Kidney epithelial cell (primary cell): ENCODE measurements at regions not wholly inside any gene's neighbourhood (a gene's known extent, or its start where the extent isn't known, plus 50 kb on each side); places are given as distances from the start of the nearest gene placed in this dataset.
"Not testable (repeated sequence)": the region's sequence is repeated elsewhere in the genome, so short reads cannot be mapped to it uniquely, and the experiment has no call there.

Source experiments
- DNase-seq: peaks from one replicate; pipeline ENCODE4 v3.0.0-alpha.2; 2010; ENCODE audit warnings: low read depth
- H3K27me3 ChIP-seq: 2 replicates; pipeline ENCODE4 v1.6.0; 2011; ENCODE audit warnings: low read length; ENCODE audit not compliant: control insufficient read depth, insufficient read depth
- H3K36me3 ChIP-seq: 2 replicates; pipeline ENCODE4 v1.5.1; 2011; ENCODE audit warnings: low read length; ENCODE audit not compliant: control insufficient read depth, insufficient read depth
- H3K4me3 ChIP-seq: 2 replicates; pipeline ENCODE4 v1.5.1; 2011; ENCODE audit warnings: low read depth, mild to moderate bottlenecking, control low read depth, low read length
- CTCF ChIP-seq: IDR thresholded peaks from 2 replicates; pipeline ENCODE4 v1.5.1; 2011; ENCODE audit warnings: mild to moderate bottlenecking, moderate library complexity, low read length, control low read depth, inconsistent platforms; ENCODE audit not compliant: insufficient read depth, poor library complexity, severe bottlenecking

DNA sequence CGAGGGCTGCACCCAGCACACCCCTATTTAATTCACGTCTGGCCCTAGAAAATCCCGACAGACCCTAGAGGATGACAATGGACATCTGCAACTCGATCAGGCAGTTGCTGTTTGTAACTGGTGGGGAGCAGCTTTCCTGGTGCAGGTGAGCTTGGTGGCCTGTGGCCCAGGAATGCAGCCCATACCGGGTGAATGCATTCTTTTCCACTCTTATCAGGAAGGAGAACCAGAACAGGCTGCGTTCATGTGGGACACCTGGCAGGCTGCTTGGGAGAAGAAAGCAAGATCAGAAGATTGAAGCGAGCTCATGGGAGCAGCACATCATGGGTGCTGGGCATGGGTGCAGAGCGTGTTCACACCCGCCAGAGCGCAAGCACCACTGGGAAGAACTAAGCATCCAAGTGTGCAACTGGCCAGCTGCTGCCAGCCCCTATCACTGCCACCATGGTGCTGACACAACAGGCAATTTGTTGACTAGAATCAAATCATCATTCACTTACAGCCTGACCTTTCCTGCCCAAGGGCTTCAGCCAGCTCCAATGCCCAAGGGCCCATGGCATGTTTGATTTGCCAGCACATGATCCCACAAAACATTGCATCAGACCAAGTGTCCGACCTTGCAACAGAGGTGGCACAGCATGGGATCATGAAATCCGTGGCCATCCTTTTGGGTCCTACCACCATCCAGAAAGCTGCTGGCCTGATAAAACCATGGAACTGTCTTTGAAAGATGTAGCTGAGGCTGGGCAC, 241.7 kb upstream of the ID2 start:
- no peak overlapping the region for H3K4me3 ChIP-seq
- H3K36me3 ChIP-seq: no peaks in the 10 kb centered on the region
- TF ChIP-seq CTCF: no peak
- H3K27me3 ChIP-seq: no peaks in the 10 kb centered on the region
- no peak for DNase-seq

DNA sequence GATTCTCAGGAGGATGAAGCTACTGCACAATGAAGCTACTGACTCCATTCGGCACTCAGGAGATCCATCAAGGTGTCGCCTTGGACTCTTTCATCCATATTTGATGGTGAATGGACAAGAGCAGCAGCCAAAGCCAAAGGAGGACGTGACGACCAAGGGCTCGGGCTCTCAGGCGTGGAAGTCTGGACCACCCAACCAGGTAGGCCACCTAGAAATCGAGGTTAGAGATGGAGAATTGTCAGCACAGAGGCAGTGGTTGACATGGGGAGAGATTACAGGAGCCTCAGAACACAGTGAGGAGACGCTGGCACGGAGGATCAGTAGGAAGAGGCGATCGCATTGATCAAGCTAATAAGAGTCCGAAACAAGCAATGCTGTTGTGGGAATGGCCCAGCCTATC, 240.5 kb upstream of the ID2 start:
- H3K27me3 ChIP-seq: no peaks in the 10 kb centered on the region
- H3K4me3 ChIP-seq: no peak overlapping the region
- no peaks in the 10 kb centered on the region for H3K36me3 ChIP-seq
- no peak for DNase-seq
- TF ChIP-seq CTCF: no peak

DNA sequence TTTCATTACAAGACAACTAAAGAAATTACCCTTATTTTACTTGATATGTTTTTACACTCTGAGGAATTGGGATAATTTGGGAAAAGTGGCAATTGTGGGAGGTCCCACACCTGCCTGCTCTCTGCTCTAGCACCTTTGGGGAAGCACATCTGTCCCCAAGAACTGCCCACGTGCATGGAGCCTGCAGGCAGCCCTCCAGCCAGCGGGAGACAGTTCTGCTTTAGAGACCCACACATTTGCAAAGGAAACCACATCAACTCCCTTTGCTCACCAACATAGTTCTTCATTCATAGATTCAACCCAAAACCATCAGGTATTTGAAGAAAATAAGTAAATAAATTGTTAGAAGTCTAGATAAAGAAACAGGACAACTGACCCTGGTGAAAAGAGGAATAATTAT, 239.9 kb upstream of the ID2 start:
- TF ChIP-seq CTCF: no peak
- DNase-seq: no peak
- no peak overlapping the region for H3K4me3 ChIP-seq

DNA sequence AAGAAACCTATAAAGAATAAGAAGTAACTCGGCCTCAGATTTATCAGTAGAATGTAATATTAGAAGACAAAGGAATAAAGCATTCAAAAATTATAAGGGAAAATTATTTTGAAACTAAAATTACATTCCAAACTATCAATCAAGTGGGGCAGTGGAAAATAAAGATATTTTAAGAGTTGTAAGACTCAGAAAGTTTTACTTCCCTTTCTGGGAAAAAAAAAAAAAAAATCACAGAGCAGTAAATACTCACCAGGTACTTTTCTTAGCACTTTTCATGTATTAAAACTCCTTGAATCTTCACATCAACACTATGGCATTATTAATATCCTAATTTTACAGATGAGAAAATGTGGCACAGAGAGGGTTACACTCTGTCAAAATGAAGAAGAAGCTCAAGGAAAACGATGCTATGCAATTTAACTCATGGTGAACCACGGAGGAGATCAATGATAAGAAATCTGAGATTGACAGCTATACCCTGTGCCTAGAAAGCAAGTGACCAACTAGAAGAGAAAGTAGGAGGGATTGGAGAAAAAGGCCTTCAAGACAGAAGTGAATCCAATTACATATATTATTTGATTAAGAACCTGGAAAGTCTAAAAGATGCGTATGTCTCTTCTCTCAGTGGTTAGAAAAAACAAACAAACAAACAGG, 238.9 kb upstream of the ID2 start:
- TF ChIP-seq CTCF: no peak
- Histone ChIP-seq H3K4me3 (no peak overlapping the region), H3K27me3 (no peaks in the 10 kb centered on the region), H3K36me3 (no peaks in the 10 kb centered on the region)
- no peak for DNase-seq

More for the DNA sequence above, 239.9 kb upstream of the ID2 start:
- Histone ChIP-seq H3K36me3 (no peaks in the 10 kb centered on the region), H3K27me3 (no peaks in the 10 kb centered on the region)

GRCh38 chr2:8445580-8445979, 236.3 kb upstream of the ID2 start:
- no peak for TF ChIP-seq CTCF
- H3K27me3 ChIP-seq: no peaks in the 10 kb centered on the region
- no peak for DNase-seq

GRCh38 chr2:8446751-8447150, 235.1 kb upstream of the ID2 start:
- not testable (repeated sequence) for H3K36me3 ChIP-seq, H3K27me3 ChIP-seq, DNase-seq, H3K4me3 ChIP-seq

More at GRCh38 chr2:8445580-8445979, 236.3 kb upstream of the ID2 start:
- H3K36me3 ChIP-seq: no peaks in the 10 kb centered on the region
- no peak overlapping the region for H3K4me3 ChIP-seq
